ENCODE measurements at regions not wholly inside any gene's neighbourhood (a gene's known extent, or its start where the extent isn't known, plus 50 kb on each side); places are given as distances from the start of the nearest gene placed in this dataset.

GRCh38 chr3:159583662-159584061, 405.0 kb upstream of the IL12A start:
- Histone ChIP-seq H3K79me2 (ENCODE audit: insufficient read depth, low read length) (no peaks in the 10 kb centered on the region), H3K27ac (ENCODE audit: low read depth, low read length) (no peak overlapping the region), H3K9me2 (replicated peaks; ENCODE audit: insufficient read depth, low read length) (no peaks in the 10 kb centered on the region), H3K4me3 (ENCODE audit: insufficient read depth, low read length, poor library complexity, severe bottlenecking) (no peak overlapping the region), H3F3A (ENCODE audit: insufficient read depth) (no peaks in the 10 kb centered on the region), H3K4me2 (ENCODE audit: low read depth, low read length, poor library complexity, severe bottlenecking) (no peak overlapping the region), H3K27me3 (ENCODE audit: low read length) (peaks cover 3% of the 10 kb centered on the region; the same call in 1 of the 2 replicates), H4K20me1 (ENCODE audit: low read depth, low read length) (no peaks in the 10 kb centered on the region), H2AFZ (ENCODE audit: low read depth, low read length, severe bottlenecking) (no peak overlapping the region), H3K9ac (ENCODE audit: low read length) (no peak overlapping the region), H3K9me3 (ENCODE audit: insufficient read depth, low read length) (no peaks in the 10 kb centered on the region), H3K36me3 (ENCODE audit: low read length) (no peaks in the 10 kb centered on the region)
- TF ChIP-seq CTCF (IDR thresholded peaks at IDR 0.05; ENCODE audit: insufficient read depth, low read length, poor library complexity, severe bottlenecking) (no peak), EZH2phosphoT487 (conservative IDR thresholded peaks at IDR 0.05; ENCODE audit: low read length) (no peak)

GRCh38 chr3:159584421-159584820, 404.2 kb upstream of the IL12A start:
- Histone ChIP-seq H3K79me2 (ENCODE audit: insufficient read depth, low read length) (no peaks in the 10 kb centered on the region), H3K9me3 (ENCODE audit: insufficient read depth, low read length) (no peaks in the 10 kb centered on the region), H3K9ac (ENCODE audit: low read length) (no peak overlapping the region), H4K20me1 (ENCODE audit: low read depth, low read length) (no peaks in the 10 kb centered on the region), H3K4me3 (ENCODE audit: insufficient read depth, low read length, poor library complexity, severe bottlenecking) (no peak overlapping the region), H2AFZ (ENCODE audit: low read depth, low read length, severe bottlenecking) (no peak overlapping the region), H3K9me2 (replicated peaks; ENCODE audit: insufficient read depth, low read length) (no peaks in the 10 kb centered on the region), H3K36me3 (ENCODE audit: low read length) (no peaks in the 10 kb centered on the region), H3K27me3 (ENCODE audit: low read length) (peaks cover 3% of the 10 kb centered on the region; the same call in 1 of the 2 replicates), H3K27ac (ENCODE audit: low read depth, low read length) (no peak overlapping the region), H3K4me2 (ENCODE audit: low read depth, low read length, poor library complexity, severe bottlenecking) (no peak overlapping the region), H3F3A (ENCODE audit: insufficient read depth) (no peaks in the 10 kb centered on the region)
- TF ChIP-seq CTCF (IDR thresholded peaks at IDR 0.05; ENCODE audit: insufficient read depth, low read length, poor library complexity, severe bottlenecking): no peak
- TF ChIP-seq EZH2phosphoT487 (conservative IDR thresholded peaks at IDR 0.05; ENCODE audit: low read length): no peak

DNA sequence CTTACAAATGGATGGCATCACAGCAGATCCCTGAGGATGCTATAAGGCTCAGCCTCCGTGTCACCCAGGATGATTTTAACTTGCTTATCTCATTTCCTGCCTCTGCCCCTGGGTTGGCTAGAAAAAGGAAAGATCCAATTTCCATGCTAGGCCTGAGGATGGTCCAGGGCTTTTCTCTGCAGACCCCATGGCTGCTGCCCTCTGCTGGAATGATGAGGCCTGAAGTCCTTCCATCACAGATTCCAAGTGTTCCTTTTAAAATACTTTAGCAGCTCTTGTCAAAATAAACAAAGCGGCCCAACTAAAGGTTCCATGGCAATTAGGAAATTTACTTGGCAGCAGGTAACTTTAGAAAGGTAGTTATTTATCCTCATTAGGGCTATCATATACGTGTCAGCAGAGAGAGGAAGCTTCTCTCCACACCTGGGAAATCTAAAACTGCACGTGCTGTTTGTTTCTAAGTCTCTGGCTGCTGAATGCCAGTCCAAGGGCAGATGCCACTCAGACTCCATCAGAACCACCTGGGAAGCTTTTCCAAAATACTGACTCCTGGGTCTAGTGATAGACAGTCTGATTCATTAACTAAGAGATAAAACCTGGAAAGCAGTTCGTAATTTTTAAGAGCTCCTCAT, 401.9 kb upstream of the IL12A start:
- Histone ChIP-seq H3K79me2 (ENCODE audit: insufficient read depth, low read length) (no peaks in the 10 kb centered on the region), H3K9ac (ENCODE audit: low read length) (no peak overlapping the region), H4K20me1 (ENCODE audit: low read depth, low read length) (no peaks in the 10 kb centered on the region), H3K4me2 (ENCODE audit: low read depth, low read length, poor library complexity, severe bottlenecking) (no peak overlapping the region), H3K4me3 (ENCODE audit: insufficient read depth, low read length, poor library complexity, severe bottlenecking) (no peak overlapping the region), H2AFZ (ENCODE audit: low read depth, low read length, severe bottlenecking) (no peak overlapping the region), H3F3A (ENCODE audit: insufficient read depth) (no peaks in the 10 kb centered on the region), H3K27ac (ENCODE audit: low read depth, low read length) (no peak overlapping the region), H3K9me3 (ENCODE audit: insufficient read depth, low read length) (no peaks in the 10 kb centered on the region), H3K9me2 (replicated peaks; ENCODE audit: insufficient read depth, low read length) (no peaks in the 10 kb centered on the region), H3K27me3 (ENCODE audit: low read length) (peaks cover 3% of the 10 kb centered on the region; the same call in 1 of the 2 replicates), H3K36me3 (ENCODE audit: low read length) (no peaks in the 10 kb centered on the region)
- TF ChIP-seq EZH2phosphoT487 (conservative IDR thresholded peaks at IDR 0.05; ENCODE audit: low read length) (no peak), CTCF (IDR thresholded peaks at IDR 0.05; ENCODE audit: insufficient read depth, low read length, poor library complexity, severe bottlenecking) (no peak)

All from SU-DHL-6 (cell line).